DMS153 treated with DMSO at 0.1 percent for 48 hours (cell line): ENCODE measurements at regions not wholly inside any gene's neighbourhood (a gene's known extent, or its start where the extent isn't known, plus 50 kb on each side); places are given as distances from the start of the nearest gene placed in this dataset.
"Not testable (repeated sequence)": the region's sequence is repeated elsewhere in the genome, so short reads cannot be mapped to it uniquely, and the experiment has no call there.

ENCODE experiments used
- DNase-seq: peaks from one replicate; lab custom pipeline; 2025; ENCODE audit not compliant: unreplicated experiment; lab: John Stamatoyannopoulos, UW

GRCh38 chr4:157689476-157689875 is 468.9 kb downstream of the GRIA2 start:
- DNase-seq, result no peak

GRCh38 chr4:157687971-157688370 is 467.4 kb downstream of the GRIA2 start:
- DNase-seq, result no peak

DNA sequence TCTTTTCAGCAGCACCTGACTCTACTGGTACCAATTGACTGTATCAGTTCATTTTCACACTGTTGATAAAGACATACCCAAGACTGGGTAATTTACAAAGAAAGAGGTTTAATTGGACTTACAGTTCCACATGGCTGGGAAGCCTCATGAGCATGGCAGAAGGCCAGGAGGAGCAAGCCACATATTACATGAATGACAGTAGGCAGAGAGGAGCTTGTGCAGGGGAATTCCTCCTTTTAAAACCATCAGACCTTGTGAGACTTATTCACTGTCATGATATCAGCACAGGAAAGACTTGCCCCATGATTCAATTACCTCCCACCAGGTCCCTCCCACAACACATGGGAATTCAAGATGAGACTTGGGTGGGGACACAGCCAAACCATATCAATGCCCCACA is 458.8 kb downstream of the GRIA2 start:
- not testable (repeated sequence) for DNase-seq

- DNase-seq, result no peak
These were observed 457.9 kb downstream of the GRIA2 start for GRCh38 chr4:157678478-157678877.

DNA sequence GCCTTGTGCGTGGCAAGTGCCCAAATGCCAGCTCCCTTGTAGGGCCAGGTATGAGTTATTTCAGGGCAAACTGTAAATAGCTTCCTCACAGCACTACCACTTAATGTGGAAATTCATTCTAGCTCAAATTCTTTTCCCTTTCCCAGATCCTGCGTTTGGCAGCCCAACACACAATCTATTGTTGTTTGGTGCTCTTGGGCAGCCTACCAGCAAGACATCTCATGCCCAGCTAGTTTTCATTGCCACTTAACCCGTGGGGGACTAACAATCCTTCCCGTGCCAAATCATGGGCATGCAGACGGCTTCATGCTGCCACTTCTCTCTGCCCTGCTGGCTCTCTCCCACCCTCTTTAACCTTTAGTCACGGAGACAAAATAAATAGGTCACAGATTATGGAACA is 454.2 kb downstream of the GRIA2 start:
- DNase-seq, result no peak

GRCh38 chr4:157667836-157668235 is 447.3 kb downstream of the GRIA2 start:
- no peak for DNase-seq

- no peak for DNase-seq
These were observed 444.2 kb downstream of the GRIA2 start for GRCh38 chr4:157664726-157665125.

- DNase-seq, result no peak
These were observed 434.7 kb downstream of the GRIA2 start for GRCh38 chr4:157655096-157655809.

- DNase-seq, result no peak
These were observed 422.7 kb downstream of the GRIA2 start for GRCh38 chr4:157643257-157643656.

DNA sequence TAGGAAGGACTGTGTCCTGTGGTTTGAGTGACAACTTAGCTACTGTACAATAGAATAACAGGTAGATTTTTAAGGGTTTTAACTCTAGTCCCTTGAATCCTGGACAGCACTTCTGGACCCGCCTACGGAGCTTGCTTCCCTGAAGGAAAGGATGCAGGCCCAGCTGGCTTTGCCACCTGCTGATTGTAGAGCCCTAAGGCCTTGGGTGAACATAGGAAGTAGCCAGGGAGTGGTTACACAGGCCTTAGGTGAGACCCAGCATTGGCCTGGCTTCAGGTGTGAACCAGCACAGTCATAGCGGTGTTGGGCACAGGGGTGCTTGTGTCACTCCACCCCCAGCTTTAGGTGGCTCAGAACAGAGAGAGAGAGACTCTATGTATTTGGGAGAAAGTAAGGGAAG is 413.5 kb downstream of the GRIA2 start:
- no peak for DNase-seq

- no peak for DNase-seq
These were observed 396.4 kb downstream of the GRIA2 start for GRCh38 chr4:157616741-157617472.

DNA sequence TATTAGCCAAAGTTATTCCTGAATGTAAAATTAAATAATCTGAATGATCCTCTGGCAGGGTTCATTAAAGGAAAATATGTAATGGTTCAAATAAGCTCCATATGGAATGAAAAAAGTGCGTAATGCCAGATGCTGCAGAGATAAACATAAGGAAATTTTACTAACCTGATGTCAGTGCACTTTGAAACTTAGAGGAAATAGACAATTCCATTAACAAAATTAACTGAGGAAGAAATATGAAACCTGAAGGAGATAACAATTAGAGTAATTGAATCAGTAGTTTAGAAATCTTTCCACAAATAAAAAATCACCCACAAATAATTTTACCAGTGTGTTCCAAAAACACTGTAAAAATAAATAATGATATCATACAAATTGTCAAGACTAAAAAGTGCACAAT is 387.5 kb downstream of the GRIA2 start:
- DNase-seq, result no peak

DNA sequence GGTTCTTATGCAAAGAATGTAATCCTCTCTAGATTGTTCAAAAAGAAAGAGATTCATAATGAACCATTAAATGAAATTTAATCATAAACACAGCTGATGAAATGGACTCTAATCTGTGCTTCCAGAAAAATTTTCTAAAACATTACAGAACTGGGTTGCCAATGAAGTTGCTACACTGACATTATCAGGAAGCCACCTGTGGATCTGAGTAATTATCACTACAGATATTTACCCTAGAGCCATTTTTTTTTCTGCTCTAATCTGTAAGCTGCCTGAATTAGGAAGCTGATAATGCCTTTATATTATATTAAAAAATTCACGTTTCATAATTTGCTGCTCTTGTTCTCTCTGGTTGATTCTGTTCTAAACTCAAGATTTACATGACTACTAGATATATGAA is 380.1 kb downstream of the GRIA2 start:
- DNase-seq, result no peak

- DNase-seq, result no peak
These were observed 370.7 kb downstream of the GRIA2 start for GRCh38 chr4:157591245-157591644.

- DNase-seq, result no peak
These were observed 370.2 kb downstream of the GRIA2 start for GRCh38 chr4:157590679-157591078.

GRCh38 chr4:157587681-157588423 is 367.3 kb downstream of the GRIA2 start:
- no peak for DNase-seq

DNA sequence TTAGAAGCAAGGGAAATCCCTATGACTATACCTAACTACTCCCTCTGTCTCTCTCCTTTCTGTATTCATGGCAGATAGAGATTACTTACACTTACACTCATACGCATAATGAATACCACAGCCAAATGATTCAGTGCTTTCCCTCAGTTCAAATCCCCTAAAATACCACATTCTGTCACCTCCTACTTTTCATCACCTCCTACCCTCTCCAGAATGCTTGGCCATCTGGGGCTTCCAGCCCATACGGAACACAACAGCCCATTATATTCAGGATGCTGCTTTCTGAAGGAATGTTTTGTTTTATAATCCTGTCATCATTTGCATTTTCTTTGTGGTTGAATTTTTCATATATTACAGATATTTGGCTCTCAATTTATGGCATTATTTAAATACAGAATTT is 361.6 kb downstream of the GRIA2 start:
- DNase-seq, result no peak

DNA sequence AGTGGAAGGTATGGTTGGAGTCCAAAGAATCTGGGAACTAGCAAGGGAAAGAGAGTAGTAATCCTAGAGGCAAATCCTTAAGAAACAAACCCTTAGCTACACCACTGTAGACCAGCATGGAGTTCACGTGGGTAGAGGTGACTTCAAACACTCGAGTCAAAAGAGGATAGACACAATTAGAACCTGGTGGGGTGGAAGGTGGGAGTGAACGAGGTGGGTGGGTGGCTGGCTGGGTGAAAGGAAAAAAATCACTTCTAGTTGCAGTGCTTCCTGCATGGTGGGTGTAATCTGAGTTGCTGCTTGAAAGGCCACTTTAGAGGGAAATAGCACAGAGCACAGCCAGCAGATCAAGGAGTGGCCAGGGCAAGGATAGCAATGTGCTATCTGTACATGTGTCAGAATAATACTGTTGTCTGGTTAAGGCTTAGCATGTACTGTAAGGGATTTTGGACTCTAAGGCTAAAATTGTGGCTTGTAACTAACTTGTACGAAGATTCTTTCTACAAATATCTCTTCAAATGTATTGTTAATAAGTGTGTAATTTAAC is 356.2 kb downstream of the GRIA2 start:
- DNase-seq, result no peak

DNA sequence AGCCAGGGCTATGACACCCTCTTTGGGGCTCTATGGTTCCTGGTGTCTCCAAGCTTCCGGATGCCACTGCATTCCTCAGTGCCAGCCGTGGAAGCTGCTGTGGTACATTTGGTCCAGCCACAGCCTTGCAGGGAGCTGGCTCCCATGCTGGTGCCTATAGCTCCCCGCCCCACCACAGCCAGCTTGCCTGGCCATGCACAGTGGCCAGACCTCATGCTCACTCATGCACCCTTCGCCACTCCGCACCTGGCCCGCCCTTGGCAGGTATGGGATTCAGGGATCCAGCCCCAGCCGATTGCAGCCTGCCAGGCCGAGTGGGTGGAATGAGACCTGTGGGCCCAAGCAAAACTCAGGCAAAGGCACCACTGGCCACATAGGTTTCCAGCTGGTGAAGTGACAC is 354.8 kb downstream of the GRIA2 start:
- DNase-seq, result no peak

DNA sequence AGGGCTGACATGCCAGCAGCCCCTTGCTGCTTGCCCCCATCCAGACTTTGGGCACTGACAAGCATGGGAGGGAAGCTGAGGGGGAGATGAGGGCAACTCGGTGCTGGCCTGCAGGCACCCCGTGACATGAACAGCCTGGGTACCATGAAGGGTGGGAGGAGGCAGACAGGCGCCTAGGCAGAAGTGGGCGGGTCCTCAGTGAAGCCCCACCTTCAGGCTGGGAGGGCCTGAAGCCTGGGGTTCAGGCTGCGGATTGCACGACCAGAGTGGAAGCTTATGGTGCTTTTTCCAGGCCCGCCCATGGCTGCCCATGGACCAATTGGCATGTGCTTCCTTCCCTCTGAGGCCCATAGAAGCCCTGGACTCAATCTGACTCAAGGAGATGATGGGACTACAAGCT is 354.1 kb downstream of the GRIA2 start:
- no peak for DNase-seq

DNA sequence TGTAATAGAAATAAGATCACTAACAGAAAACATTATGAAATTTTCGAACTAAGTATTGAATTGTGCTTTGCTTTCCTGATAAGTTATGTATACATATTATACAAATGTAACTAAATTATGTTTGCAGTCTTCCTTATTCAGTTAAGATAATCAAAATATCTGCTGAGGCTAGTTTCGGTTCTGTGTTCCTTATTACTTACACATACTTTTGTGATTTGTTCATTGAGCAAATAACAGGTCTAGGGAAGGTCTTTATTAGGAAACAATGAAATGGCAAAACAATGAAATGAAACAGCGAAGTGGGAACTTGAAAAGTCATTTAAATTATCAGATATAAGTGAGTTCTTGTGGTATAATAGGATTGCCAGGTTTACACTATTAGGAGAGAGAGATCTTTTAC is 352.4 kb downstream of the GRIA2 start:
- no peak for DNase-seq

GRCh38 chr4:157572284-157572683 is 351.8 kb downstream of the GRIA2 start:
- no peak for DNase-seq
